SJSA1 (cell line): ENCODE measurements at regions not wholly inside any gene's neighbourhood (a gene's known extent, or its start where the extent isn't known, plus 50 kb on each side); places are given as distances from the start of the nearest gene placed in this dataset.

Experiments used
- DNase-seq, 2 experiments: peaks; one replicate each; pipeline ENCODE4 v3.0.0-alpha.2; 2015 to 2020; ENCODE audit warnings: low spot score in 2 of 2, low read depth in 1 of 2
- H3K27ac ChIP-seq: fragments of 250-450 bp; sonication (Bioruptor Pico); 2 replicates; pipeline ENCODE4 v1.5.1; 2020; ENCODE audit warnings: mild to moderate bottlenecking, moderate library complexity
- H3K27me3 ChIP-seq: fragments of 250-450 bp; sonication (Bioruptor Pico); replicated peaks from 2 replicates; pipeline ENCODE4 v1.5.1; 2020; ENCODE audit warnings: mild to moderate bottlenecking, moderate library complexity
- H3K36me3 ChIP-seq: fragments of 250-450 bp; sonication (Bioruptor Pico); 2 replicates; pipeline ENCODE4 v1.5.1; 2020; ENCODE audit warnings: mild to moderate bottlenecking
- H3K4me1 ChIP-seq: fragments of 250-450 bp; sonication (Bioruptor Pico); replicated peaks from 2 replicates; pipeline ENCODE4 v1.6.1; 2021; ENCODE audit warnings: mild to moderate bottlenecking
- H3K4me3 ChIP-seq: fragments of 250-450 bp; sonication (Bioruptor Pico); 2 replicates; pipeline ENCODE4 v1.5.1; 2020; ENCODE audit warnings: mild to moderate bottlenecking
- H3K9me3 ChIP-seq: fragments of 250-450 bp; sonication (Bioruptor Pico); replicated peaks from 2 replicates; pipeline ENCODE4 v1.5.1; 2020; ENCODE audit warnings: mild to moderate bottlenecking

GRCh38 chr5:74367241-74367733 lies 273.2 kb downstream of the ENC1 start:
- Histone ChIP-seq H3K4me3 (no peak overlapping the region), H3K9me3 (no peaks in the 10 kb centered on the region), H3K27ac (no peak overlapping the region), H3K36me3 (no peaks in the 10 kb centered on the region), H3K4me1 (no peaks in the 10 kb centered on the region), H3K27me3 (no peaks in the 10 kb centered on the region)
- no peak for DNase-seq

GRCh38 chr5:74365723-74366122 lies 274.8 kb downstream of the ENC1 start:
- DNase-seq: no peak
- H3K9me3 ChIP-seq: no peaks in the 10 kb centered on the region
- no peaks in the 10 kb centered on the region for H3K36me3 ChIP-seq
- no peaks in the 10 kb centered on the region for H3K27me3 ChIP-seq
- H3K4me1 ChIP-seq: peaks cover 4% of the 10 kb centered on the region
- no peak overlapping the region for H3K4me3 ChIP-seq
- H3K27ac ChIP-seq: no peak overlapping the region

DNA sequence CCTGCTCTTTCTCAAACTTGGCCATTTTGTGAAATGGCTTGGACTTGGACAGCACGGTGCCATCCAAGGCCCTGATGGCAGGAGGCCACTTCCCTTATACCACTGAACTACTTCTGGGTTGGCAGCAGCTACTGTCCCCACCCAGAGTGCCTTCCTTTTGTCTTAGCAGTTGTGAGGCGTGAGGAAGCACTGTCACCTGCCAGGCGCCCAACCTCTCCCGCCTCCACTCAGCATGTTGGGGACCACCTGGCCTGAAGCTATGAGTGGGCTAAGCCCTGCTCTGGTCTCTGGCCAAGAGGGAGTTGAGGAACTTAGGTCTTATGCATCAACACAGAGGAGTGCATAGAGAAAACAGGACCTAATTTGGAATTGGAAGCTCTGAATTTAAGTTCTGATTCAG lies 276.0 kb downstream of the ENC1 start:
- peaks cover 8% of the 10 kb centered on the region for H3K4me1 ChIP-seq
- DNase-seq: no peak
- H3K4me3 ChIP-seq: no peak overlapping the region
- H3K27ac ChIP-seq: no peak overlapping the region
- no peaks in the 10 kb centered on the region for H3K36me3 ChIP-seq
- no peaks in the 10 kb centered on the region for H3K9me3 ChIP-seq
- H3K27me3 ChIP-seq: no peaks in the 10 kb centered on the region

DNA sequence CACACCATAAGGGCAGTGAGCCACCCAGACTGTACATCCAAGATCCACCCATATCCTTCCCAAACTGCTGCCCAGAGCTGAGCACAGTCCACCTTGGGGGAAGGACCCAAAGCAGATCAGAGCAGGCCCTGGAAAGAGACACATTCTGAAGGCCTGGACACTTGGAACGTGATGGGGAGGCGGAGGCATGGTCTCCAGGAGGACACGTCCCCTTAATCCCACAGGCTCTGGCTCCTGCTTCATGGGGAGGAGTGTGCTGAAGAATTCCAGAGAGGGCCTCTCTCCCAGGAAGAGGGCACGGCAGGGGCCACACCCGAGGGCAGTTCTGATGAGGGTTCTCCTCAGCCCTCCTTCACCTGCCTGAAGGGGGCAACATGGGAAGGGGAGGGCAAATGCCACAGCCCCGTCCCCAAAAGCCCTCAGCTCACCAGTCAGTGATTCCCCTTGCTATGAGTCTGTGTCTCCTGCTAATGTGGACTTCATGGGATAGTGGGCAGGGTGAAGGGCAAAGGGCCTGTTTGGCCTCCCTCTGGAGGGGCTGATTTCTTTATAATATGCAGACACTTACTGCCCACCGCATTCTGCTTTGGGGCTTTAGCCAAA lies 276.8 kb downstream of the ENC1 start:
- peaks cover 8% of the 10 kb centered on the region for H3K4me1 ChIP-seq
- no peak overlapping the region for H3K4me3 ChIP-seq
- H3K27me3 ChIP-seq: no peaks in the 10 kb centered on the region
- H3K9me3 ChIP-seq: no peaks in the 10 kb centered on the region
- H3K36me3 ChIP-seq: no peaks in the 10 kb centered on the region
- DNase-seq: no peak
- H3K27ac ChIP-seq: no peak overlapping the region

DNA sequence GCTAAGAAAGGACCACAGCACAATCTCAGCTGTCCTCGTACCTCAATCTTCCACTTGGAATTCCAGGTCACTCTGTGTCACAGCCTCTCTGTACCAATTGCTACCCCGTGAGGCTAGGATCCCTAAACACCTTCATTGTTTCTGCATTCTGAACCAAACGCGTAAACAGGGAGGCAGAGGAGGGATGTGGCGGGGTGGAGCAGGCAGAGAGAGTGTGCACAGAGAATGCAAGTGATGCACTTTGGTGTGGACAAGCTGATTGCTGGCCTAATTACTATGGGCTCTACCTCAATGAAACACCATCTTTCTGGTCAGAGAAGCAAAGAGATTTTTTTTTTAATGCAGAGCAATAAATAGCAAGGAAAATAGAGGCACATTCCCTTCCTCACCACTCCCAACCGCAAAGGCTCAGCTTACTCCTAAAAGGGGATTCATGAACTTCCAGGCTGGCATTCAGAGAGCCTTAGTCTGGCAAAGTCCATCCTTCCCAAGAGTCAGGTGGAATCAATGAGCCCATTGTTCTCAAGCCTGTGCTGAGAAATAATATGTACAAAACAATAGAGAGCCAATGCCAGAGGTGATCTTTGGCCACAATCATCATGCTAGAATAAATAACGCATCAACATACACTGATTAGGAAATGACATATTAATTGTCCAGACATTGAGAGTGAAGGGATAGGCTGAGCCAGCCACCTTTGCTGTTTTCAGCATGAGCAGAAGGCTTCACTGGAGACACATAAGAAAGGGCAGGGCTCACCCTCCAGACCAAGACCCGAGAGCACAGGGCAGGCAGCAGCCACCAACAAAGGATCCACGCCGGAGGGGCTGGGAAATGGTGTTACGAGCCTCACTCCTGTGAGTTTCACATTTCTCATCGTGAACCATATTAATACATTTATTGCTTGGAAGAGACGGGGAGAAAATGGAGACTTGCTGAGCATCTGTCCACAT lies 278.8 kb downstream of the ENC1 start:
- Histone ChIP-seq H3K4me1 (peaks cover 8% of the 10 kb centered on the region), H3K27ac (no peak overlapping the region)
- DNase-seq: no peak

DNA sequence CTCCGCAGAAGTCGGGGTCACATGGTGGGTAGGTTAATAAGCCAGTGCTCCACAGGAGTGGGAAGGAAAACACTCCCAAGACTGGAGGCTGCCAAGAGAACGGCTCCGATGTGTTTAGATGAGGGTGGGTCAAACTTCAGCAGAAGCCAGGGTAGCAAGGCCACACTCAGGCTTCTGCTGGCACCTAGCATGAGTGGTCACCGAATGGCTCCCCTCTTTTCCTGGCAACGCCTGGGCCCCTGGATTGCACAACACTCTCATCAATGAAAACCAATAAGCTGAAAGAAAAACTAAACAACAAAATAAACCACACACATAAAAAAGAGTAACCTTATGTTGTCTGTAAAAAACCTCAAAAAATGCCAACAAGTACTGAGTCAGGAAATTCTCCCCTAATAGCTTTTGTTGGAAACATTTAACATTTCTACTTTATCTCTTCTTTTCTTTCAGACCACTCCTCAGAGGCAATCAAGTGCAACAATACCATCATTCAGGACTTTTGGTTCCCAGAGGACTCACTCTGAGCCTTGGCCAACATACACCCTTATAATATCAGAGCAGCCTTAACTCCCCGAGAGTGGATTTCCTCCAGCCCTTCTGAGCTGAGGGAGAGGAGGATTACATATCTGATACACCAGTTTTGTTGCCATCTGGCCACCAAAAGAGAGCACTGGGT lies 279.9 kb downstream of the ENC1 start:
- H3K9me3 ChIP-seq: no peaks in the 10 kb centered on the region
- H3K27me3 ChIP-seq: no peaks in the 10 kb centered on the region
- peaks cover 8% of the 10 kb centered on the region for H3K4me1 ChIP-seq
- no peaks in the 10 kb centered on the region for H3K36me3 ChIP-seq
- H3K27ac ChIP-seq: no peak overlapping the region
- H3K4me3 ChIP-seq: no peak overlapping the region
- DNase-seq: peak in 1 of 2 experiments; percentile 14

More for the DNA sequence above, 278.8 kb downstream of the ENC1 start:
- Histone ChIP-seq H3K27me3 (no peaks in the 10 kb centered on the region), H3K9me3 (no peaks in the 10 kb centered on the region), H3K4me3 (no peak overlapping the region), H3K36me3 (no peaks in the 10 kb centered on the region)

- no peak for DNase-seq
- H3K27ac ChIP-seq: no peak overlapping the region
- no peak overlapping the region for H3K4me3 ChIP-seq
- no peaks in the 10 kb centered on the region for H3K36me3 ChIP-seq
- H3K4me1 ChIP-seq: peaks cover 8% of the 10 kb centered on the region
- H3K9me3 ChIP-seq: no peaks in the 10 kb centered on the region
- H3K27me3 ChIP-seq: no peaks in the 10 kb centered on the region
Observed at GRCh38 chr5:74357827-74358226, 282.7 kb downstream of the ENC1 start.

- Histone ChIP-seq H3K4me3 (no peak overlapping the region), H3K27ac (no peak overlapping the region)
Observed at GRCh38 chr5:74356009-74356695, 284.4 kb downstream of the ENC1 start.

DNA sequence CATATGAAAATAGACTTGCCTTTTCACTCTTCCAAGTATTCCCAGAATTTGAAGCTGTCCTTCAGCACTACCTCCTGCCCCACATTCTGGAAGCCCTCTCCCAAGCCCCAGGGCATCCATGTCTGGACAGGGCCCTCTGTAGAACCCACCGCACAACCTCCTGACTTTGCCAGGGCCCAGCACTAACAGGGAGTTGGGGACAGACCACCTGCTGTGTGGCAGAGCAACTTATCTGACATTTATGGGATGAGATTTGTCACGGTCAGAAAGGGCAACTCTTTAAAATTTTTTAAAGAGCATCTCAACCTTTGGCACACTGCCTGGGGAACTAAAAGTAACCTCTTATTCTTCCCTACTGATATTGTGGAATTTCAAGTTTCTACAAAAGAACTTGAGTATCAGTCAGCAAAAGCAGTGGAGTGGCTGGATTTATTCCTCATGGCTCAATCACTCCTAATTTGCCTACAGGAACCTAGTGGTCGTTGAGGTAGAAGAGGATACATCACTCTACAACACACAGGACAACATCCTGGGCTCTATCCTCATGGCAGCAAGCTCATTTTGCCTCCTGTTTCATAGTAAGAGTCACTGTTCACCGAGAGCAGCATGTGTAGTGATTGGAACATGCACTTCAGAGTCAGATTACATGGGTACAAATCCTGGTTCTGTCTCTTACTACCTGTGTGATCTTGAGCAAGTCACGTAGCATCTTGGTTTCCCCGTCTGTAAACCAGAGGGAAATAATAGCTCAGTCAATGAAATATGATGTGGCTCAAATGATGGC lies 285.3 kb downstream of the ENC1 start:
- H3K27ac ChIP-seq: no peak overlapping the region
- no peak for DNase-seq
- H3K27me3 ChIP-seq: no peaks in the 10 kb centered on the region
- H3K4me1 ChIP-seq: no peaks in the 10 kb centered on the region; the same call in 1 of the 2 replicates
- no peaks in the 10 kb centered on the region for H3K9me3 ChIP-seq
- H3K4me3 ChIP-seq: no peak overlapping the region
- no peaks in the 10 kb centered on the region for H3K36me3 ChIP-seq

More at GRCh38 chr5:74356009-74356695, 284.4 kb downstream of the ENC1 start:
- no peaks in the 10 kb centered on the region for H3K27me3 ChIP-seq
- H3K36me3 ChIP-seq: no peaks in the 10 kb centered on the region
- H3K9me3 ChIP-seq: no peaks in the 10 kb centered on the region
- no peak for DNase-seq
- peaks cover 8% of the 10 kb centered on the region for H3K4me1 ChIP-seq

DNA sequence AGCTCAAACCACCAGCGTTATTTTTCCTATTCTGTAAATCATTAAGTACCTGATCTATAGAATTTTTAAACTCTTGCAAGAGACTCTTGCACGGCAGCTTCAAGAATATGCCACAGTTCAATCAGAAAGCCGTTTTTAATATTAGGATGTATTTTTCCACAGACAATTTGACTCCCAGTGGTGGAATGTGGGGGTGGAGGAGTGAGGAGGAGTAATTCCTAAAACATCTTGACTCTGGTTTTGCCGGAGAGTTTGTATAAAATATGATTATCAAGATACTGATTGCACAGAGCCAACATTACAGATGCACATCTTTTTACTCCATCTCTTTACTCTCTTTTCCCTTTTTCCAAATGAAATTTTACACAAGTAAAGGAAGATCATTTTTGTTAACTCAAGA lies 288.3 kb downstream of the ENC1 start:
- Histone ChIP-seq H3K4me3 (no peak overlapping the region), H3K9me3 (no peaks in the 10 kb centered on the region), H3K4me1 (no peaks in the 10 kb centered on the region), H3K27ac (no peak overlapping the region), H3K36me3 (no peaks in the 10 kb centered on the region), H3K27me3 (no peaks in the 10 kb centered on the region)
- no peak for DNase-seq

GRCh38 chr5:74342948-74343682 lies 297.4 kb downstream of the ENC1 start:
- no peak overlapping the region for H3K4me3 ChIP-seq
- no peaks in the 10 kb centered on the region for H3K9me3 ChIP-seq
- no peak for DNase-seq
- H3K4me1 ChIP-seq: no peaks in the 10 kb centered on the region; the same call in 1 of the 2 replicates
- no peaks in the 10 kb centered on the region for H3K27me3 ChIP-seq
- no peaks in the 10 kb centered on the region for H3K36me3 ChIP-seq
- H3K27ac ChIP-seq: no peak overlapping the region

GRCh38 chr5:74342182-74342581 lies 298.3 kb downstream of the ENC1 start:
- H3K4me3 ChIP-seq: no peak overlapping the region
- H3K27me3 ChIP-seq: no peaks in the 10 kb centered on the region
- DNase-seq: no peak
- H3K27ac ChIP-seq: no peak overlapping the region
- H3K4me1 ChIP-seq: no peaks in the 10 kb centered on the region; the same call in 1 of the 2 replicates
- H3K36me3 ChIP-seq: no peaks in the 10 kb centered on the region
- no peaks in the 10 kb centered on the region for H3K9me3 ChIP-seq
